ENCODE measurements at regions not wholly inside any gene's neighbourhood (a gene's known extent, or its start where the extent isn't known, plus 50 kb on each side); places are given as distances from the start of the nearest gene placed in this dataset.

DNA sequence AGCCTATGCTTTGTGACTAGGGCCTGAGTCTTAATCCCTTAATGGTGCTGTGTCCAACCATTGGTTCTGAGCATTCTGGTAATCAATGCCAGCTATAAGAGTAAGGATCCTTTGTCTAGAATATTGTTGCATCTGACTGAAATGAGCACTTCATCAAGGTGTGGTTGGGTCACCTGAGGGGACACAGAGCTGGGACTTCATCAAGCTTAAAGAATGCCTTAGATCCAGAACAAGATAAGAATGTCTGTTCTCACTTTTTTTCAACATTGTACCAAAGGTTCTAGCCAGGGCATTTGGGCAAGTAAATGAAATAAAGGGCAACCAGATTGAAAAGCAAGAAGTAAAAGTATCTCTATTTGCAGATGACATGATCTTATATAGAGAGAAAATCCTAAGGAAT lies 280.4 kb downstream of the MTERF1 start:
- no peaks in the 10 kb centered on the region for H3K27me3 ChIP-seq (ENCODE audit: insufficient read depth, low read length)
- H3K9me2 ChIP-seq (ENCODE audit: insufficient read depth) = no peaks in the 10 kb centered on the region
- ChIA-PET RAD21 (ENCODE audit: low non-redundant PET in 1 of 2, low total read pairs in 2 of 2, uncharacterized antibody in 2 of 2, unreplicated experiment in 2 of 2) (no interaction called here), CTCF (no interaction called here), POLR2A (no interaction called here)
- TF ChIP-seq POLR2A (IDR thresholded peaks at IDR 0.05; ENCODE audit: borderline replicate concordance, extremely low read depth, insufficient read depth, insufficient read length) = no peak
- TF ChIP-seq POLR2AphosphoS5 (IDR thresholded peaks at IDR 0.05; ENCODE audit: low read depth, low read length) = no peak
- TF ChIP-seq, protein P1, sequence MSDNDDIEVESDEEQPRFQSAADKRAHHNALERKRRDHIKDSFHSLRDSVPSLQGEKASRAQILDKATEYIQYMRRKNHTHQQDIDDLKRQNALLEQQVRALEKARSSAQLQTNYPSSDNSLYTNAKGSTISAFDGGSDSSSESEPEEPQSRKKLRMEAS (IDR thresholded peaks at IDR 0.05) = no peak
- TF ChIP-seq CBX3 (IDR thresholded peaks at IDR 0.05; ENCODE audit: low read depth) = no peak
- TF ChIP-seq RAD21 (IDR thresholded peaks at IDR 0.05; ENCODE audit: low read depth) = no peak
- TF ChIP-seq, protein P2, sequence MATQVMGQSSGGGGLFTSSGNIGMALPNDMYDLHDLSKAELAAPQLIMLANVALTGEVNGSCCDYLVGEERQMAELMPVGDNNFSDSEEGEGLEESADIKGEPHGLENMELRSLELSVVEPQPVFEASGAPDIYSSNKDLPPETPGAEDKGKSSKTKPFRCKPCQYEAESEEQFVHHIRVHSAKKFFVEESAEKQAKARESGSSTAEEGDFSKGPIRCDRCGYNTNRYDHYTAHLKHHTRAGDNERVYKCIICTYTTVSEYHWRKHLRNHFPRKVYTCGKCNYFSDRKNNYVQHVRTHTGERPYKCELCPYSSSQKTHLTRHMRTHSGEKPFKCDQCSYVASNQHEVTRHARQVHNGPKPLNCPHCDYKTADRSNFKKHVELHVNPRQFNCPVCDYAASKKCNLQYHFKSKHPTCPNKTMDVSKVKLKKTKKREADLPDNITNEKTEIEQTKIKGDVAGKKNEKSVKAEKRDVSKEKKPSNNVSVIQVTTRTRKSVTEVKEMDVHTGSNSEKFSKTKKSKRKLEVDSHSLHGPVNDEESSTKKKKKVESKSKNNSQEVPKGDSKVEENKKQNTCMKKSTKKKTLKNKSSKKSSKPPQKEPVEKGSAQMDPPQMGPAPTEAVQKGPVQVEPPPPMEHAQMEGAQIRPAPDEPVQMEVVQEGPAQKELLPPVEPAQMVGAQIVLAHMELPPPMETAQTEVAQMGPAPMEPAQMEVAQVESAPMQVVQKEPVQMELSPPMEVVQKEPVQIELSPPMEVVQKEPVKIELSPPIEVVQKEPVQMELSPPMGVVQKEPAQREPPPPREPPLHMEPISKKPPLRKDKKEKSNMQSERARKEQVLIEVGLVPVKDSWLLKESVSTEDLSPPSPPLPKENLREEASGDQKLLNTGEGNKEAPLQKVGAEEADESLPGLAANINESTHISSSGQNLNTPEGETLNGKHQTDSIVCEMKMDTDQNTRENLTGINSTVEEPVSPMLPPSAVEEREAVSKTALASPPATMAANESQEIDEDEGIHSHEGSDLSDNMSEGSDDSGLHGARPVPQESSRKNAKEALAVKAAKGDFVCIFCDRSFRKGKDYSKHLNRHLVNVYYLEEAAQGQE (IDR thresholded peaks at IDR 0.05; ENCODE audit: low read depth) = no peak
- no peak for TF ChIP-seq ZNF274 (IDR thresholded peaks at IDR 0.05; ENCODE audit: low read depth, low read length)
- no peak for TF ChIP-seq YY1 (IDR thresholded peaks at IDR 0.05; ENCODE audit: extremely low read depth, insufficient replicate concordance, low read depth, low read length)
- TF ChIP-seq, protein P3, sequence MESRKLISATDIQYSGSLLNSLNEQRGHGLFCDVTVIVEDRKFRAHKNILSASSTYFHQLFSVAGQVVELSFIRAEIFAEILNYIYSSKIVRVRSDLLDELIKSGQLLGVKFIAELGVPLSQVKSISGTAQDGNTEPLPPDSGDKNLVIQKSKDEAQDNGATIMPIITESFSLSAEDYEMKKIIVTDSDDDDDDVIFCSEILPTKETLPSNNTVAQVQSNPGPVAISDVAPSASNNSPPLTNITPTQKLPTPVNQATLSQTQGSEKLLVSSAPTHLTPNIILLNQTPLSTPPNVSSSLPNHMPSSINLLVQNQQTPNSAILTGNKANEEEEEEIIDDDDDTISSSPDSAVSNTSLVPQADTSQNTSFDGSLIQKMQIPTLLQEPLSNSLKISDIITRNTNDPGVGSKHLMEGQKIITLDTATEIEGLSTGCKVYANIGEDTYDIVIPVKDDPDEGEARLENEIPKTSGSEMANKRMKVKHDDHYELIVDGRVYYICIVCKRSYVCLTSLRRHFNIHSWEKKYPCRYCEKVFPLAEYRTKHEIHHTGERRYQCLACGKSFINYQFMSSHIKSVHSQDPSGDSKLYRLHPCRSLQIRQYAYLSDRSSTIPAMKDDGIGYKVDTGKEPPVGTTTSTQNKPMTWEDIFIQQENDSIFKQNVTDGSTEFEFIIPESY (IDR thresholded peaks at IDR 0.05; ENCODE audit: extremely low read depth, insufficient replicate concordance, low read length) = no peak
- H3K27ac ChIP-seq (ENCODE audit: low read depth, low read length) = no peak overlapping the region
- H3K4me1 ChIP-seq (ENCODE audit: control insufficient read depth in 1 of 2, insufficient read depth in 2 of 2, low read length in 2 of 2) = no peaks in the 10 kb centered on the region
- H2AFZ ChIP-seq (ENCODE audit: low read depth, low read length, poor library complexity, severe bottlenecking) = no peak overlapping the region
- no peak overlapping the region for H3K9ac ChIP-seq (ENCODE audit: low read length)
- intact Hi-C loops (cut with micrococcal nuclease) = no loop called here
- no peak overlapping the region for H3K4me2 ChIP-seq (ENCODE audit: low read length)
- no peaks in the 10 kb centered on the region for H3K9me3 ChIP-seq (ENCODE audit: control insufficient read depth in 1 of 2, insufficient read depth in 1 of 2, low read depth in 1 of 2, low read length in 2 of 2)
- no peak overlapping the region for H3K4me3 ChIP-seq (replicated peaks in 1 of 2; ENCODE audit: low read depth in 1 of 2, low read length in 2 of 2)
- ATAC-seq (no peak), DNase-seq (ENCODE audit: low read depth, low spot score) (no peak)
- no peaks in the 10 kb centered on the region for H4K20me1 ChIP-seq (ENCODE audit: insufficient read depth)
- no peaks in the 10 kb centered on the region for H3K79me2 ChIP-seq (ENCODE audit: insufficient read depth, low read length)
- H3K36me3 ChIP-seq (ENCODE audit: control insufficient read depth in 1 of 2, insufficient read depth in 2 of 2, low read length in 2 of 2) = no peaks in the 10 kb centered on the region
- no TSS peak for BruUV-seq (replicated peaks)
